ENCODE measurements at regions not wholly inside any gene's neighbourhood (a gene's known extent, or its start where the extent isn't known, plus 50 kb on each side); places are given as distances from the start of the nearest gene placed in this dataset.

- BruUV-seq (replicated peaks): no TSS peak
- H2AFZ ChIP-seq (ENCODE audit: control insufficient read depth, low read depth, low read length): no peak overlapping the region
- H3K36me3 ChIP-seq (ENCODE audit: control insufficient read depth in 2 of 2, insufficient read depth in 2 of 2, low read length in 1 of 2): no peaks in the 10 kb centered on the region
- H3K4me1 ChIP-seq (ENCODE audit: control insufficient read depth, insufficient read depth, low read length): no peaks in the 10 kb centered on the region
- WGBS (ENCODE audit: insufficient coverage, insufficient replicate concordance, low lambda C conversion rate, missing lambda C conversion rate): 0% methylated on average over 1 of the region's 1 CpG
- no peaks in the 10 kb centered on the region for H4K20me1 ChIP-seq (ENCODE audit: control insufficient read depth, insufficient read depth)
- no peaks in the 10 kb centered on the region for H3K27me3 ChIP-seq (replicated peaks in 1 of 2; ENCODE audit: control insufficient read depth in 2 of 2, insufficient read depth in 2 of 2, low read length in 1 of 2)
- H3K79me2 ChIP-seq (ENCODE audit: control insufficient read depth, insufficient read depth, low read length): no peaks in the 10 kb centered on the region
- no peak overlapping the region for H3K27ac ChIP-seq (ENCODE audit: control insufficient read depth, insufficient read depth)
- DNase-seq (ENCODE audit: low read depth, low spot score): no peak
- CTCF ChIA-PET: no interaction called here
- POLR2A ChIA-PET: no interaction called here
- no peak overlapping the region for H3K9ac ChIP-seq (ENCODE audit: control insufficient read depth, insufficient read depth, low read length)
- intact Hi-C loops (cut with micrococcal nuclease; ENCODE audit: unreplicated experiment): no loop called here
- SMC1A ChIA-PET (ENCODE audit: uncharacterized antibody, unreplicated experiment): no interaction called here
- FAIRE-seq: no peak
- no peak overlapping the region for H3K4me3 ChIP-seq
- in situ Hi-C loops (cut with MboI): no loop called here
- no peak for ATAC-seq
- no peak overlapping the region for H3K4me2 ChIP-seq (ENCODE audit: control insufficient read depth, insufficient read depth)
- TF ChIP-seq IKZF1 (conservative IDR thresholded peaks at IDR 0.05) (no peak), SMAD5 (IDR thresholded peaks at IDR 0.05; ENCODE audit: low read depth) (no peak)
- no peaks in the 10 kb centered on the region for H3K9me3 ChIP-seq (replicated peaks; ENCODE audit: control insufficient read depth, insufficient read depth, low read length)
- RAD21 ChIA-PET (ENCODE audit: unreplicated experiment): no interaction called here
These were observed 468.5 kb upstream of the PIK3C3 start for GRCh38 chr18:41486575-41486974.

DNA sequence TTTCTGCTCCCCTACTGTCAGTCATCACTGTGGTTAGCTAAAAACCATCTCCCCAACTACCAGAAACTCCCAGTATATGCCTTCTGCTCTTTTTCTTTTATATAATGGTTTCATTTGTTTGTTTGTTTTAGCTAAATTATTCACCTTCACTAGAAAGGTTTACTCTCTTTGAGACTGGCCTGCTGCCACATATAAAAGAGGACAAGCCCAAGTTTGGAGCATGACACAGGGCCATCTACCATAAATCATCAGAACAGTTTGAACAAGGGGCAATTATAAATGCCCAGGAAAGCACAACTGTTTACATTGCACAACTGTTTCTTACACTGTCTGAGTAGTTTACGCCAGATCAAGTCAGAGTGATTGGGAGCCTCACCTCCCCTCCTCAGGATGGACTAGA, 471.0 kb upstream of the PIK3C3 start:
- no peaks in the 10 kb centered on the region for H4K20me1 ChIP-seq (ENCODE audit: control insufficient read depth, insufficient read depth)
- H3K36me3 ChIP-seq (ENCODE audit: control insufficient read depth in 2 of 2, insufficient read depth in 2 of 2, low read length in 1 of 2): no peaks in the 10 kb centered on the region
- CTCF ChIA-PET: no interaction called here
- ATAC-seq (no peak), FAIRE-seq (no peak), DNase-seq (ENCODE audit: low read depth, low spot score) (no peak)
- no peak overlapping the region for H3K9ac ChIP-seq (ENCODE audit: control insufficient read depth, insufficient read depth, low read length)
- POLR2A ChIA-PET: no interaction called here
- H3K79me2 ChIP-seq (ENCODE audit: control insufficient read depth, insufficient read depth, low read length): no peaks in the 10 kb centered on the region
- H3K4me1 ChIP-seq (ENCODE audit: control insufficient read depth, insufficient read depth, low read length): no peaks in the 10 kb centered on the region
- no TSS peak for BruUV-seq (replicated peaks)
- H3K4me2 ChIP-seq (ENCODE audit: control insufficient read depth, insufficient read depth): no peak overlapping the region
- in situ Hi-C loops (cut with MboI) (no loop called here), intact Hi-C loops (cut with micrococcal nuclease; ENCODE audit: unreplicated experiment) (no loop called here)
- no peaks in the 10 kb centered on the region for H3K27me3 ChIP-seq (replicated peaks in 1 of 2; ENCODE audit: control insufficient read depth in 2 of 2, insufficient read depth in 2 of 2, low read length in 1 of 2)
- RAD21 ChIA-PET (ENCODE audit: unreplicated experiment): no interaction called here
- SMC1A ChIA-PET (ENCODE audit: uncharacterized antibody, unreplicated experiment): interaction anchor here (0.6 kb wide), 1 partner anchor 233 kb away, joined by 3 read pairs; no protein-coding TSS in a partner anchor
- no peak overlapping the region for H3K4me3 ChIP-seq
- 19% methylated on average over 1 of the region's 1 CpG for WGBS (ENCODE audit: insufficient coverage, insufficient replicate concordance, low lambda C conversion rate, missing lambda C conversion rate)
- no peak overlapping the region for H2AFZ ChIP-seq (ENCODE audit: control insufficient read depth, low read depth, low read length)
- no peak overlapping the region for H3K27ac ChIP-seq (ENCODE audit: control insufficient read depth, insufficient read depth)
- H3K9me3 ChIP-seq (replicated peaks; ENCODE audit: control insufficient read depth, insufficient read depth, low read length): no peaks in the 10 kb centered on the region
- no peak for TF ChIP-seq RFX5 (IDR thresholded peaks at IDR 0.05; ENCODE audit: low read depth, low read length)
- TF ChIP-seq, protein P1, sequence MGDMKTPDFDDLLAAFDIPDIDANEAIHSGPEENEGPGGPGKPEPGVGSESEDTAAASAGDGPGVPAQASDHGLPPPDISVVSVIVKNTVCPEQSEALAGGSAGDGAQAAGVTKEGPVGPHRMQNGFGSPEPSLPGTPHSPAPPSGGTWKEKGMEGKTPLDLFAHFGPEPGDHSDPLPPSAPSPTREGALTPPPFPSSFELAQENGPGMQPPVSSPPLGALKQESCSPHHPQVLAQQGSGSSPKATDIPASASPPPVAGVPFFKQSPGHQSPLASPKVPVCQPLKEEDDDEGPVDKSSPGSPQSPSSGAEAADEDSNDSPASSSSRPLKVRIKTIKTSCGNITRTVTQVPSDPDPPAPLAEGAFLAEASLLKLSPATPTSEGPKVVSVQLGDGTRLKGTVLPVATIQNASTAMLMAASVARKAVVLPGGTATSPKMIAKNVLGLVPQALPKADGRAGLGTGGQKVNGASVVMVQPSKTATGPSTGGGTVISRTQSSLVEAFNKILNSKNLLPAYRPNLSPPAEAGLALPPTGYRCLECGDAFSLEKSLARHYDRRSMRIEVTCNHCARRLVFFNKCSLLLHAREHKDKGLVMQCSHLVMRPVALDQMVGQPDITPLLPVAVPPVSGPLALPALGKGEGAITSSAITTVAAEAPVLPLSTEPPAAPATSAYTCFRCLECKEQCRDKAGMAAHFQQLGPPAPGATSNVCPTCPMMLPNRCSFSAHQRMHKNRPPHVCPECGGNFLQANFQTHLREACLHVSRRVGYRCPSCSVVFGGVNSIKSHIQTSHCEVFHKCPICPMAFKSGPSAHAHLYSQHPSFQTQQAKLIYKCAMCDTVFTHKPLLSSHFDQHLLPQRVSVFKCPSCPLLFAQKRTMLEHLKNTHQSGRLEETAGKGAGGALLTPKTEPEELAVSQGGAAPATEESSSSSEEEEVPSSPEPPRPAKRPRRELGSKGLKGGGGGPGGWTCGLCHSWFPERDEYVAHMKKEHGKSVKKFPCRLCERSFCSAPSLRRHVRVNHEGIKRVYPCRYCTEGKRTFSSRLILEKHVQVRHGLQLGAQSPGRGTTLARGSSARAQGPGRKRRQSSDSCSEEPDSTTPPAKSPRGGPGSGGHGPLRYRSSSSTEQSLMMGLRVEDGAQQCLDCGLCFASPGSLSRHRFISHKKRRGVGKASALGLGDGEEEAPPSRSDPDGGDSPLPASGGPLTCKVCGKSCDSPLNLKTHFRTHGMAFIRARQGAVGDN (IDR thresholded peaks at IDR 0.05): no peak
- TF ChIP-seq TAF1 (IDR thresholded peaks at IDR 0.05; ENCODE audit: borderline replicate concordance, low read depth, low read length): no peak
- no peak for TF ChIP-seq KDM1A (IDR thresholded peaks at IDR 0.05; ENCODE audit: borderline replicate concordance)
- TF ChIP-seq ZNF592 (IDR thresholded peaks at IDR 0.05): no peak

Data from GM12878 (cell line).